ENCODE measurements at regions not wholly inside any gene's neighbourhood (a gene's known extent, or its start where the extent isn't known, plus 50 kb on each side); places are given as distances from the start of the nearest gene placed in this dataset.
"Not testable (repeated sequence)": the region's sequence is repeated elsewhere in the genome, so short reads cannot be mapped to it uniquely, and the experiment has no call there.

DNA sequence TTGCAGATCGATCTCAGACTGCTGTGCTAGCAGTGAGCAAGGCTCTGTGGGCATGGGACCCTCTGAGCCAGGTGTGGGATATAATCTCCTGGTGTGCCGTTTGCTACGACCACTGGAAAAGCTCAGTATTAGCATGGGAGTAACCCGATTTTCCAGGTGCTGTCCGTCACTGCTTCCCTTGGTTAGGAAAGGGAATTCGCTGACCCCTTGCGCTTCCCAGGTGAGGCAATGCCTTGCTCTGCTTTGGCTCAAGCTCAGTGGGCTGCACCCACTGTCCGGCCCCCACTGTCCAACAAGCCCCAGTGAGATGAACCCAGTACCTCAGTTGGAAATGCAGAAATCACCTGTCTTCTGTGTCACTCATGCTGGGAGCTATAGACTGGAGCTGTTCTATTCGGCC lies 155.1 kb upstream of the RXFP2 start:
- TF ChIP-seq, protein P1, sequence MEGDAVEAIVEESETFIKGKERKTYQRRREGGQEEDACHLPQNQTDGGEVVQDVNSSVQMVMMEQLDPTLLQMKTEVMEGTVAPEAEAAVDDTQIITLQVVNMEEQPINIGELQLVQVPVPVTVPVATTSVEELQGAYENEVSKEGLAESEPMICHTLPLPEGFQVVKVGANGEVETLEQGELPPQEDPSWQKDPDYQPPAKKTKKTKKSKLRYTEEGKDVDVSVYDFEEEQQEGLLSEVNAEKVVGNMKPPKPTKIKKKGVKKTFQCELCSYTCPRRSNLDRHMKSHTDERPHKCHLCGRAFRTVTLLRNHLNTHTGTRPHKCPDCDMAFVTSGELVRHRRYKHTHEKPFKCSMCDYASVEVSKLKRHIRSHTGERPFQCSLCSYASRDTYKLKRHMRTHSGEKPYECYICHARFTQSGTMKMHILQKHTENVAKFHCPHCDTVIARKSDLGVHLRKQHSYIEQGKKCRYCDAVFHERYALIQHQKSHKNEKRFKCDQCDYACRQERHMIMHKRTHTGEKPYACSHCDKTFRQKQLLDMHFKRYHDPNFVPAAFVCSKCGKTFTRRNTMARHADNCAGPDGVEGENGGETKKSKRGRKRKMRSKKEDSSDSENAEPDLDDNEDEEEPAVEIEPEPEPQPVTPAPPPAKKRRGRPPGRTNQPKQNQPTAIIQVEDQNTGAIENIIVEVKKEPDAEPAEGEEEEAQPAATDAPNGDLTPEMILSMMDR (conservative IDR thresholded peaks at IDR 0.05; ENCODE audit: low read length) = not testable (repeated sequence)
- TF ChIP-seq EZH2phosphoT487 (IDR thresholded peaks at IDR 0.05; ENCODE audit: borderline replicate concordance) = not testable (repeated sequence)

Data from Loucy (cell line).